PC-3 (cell line): ENCODE measurements at regions not wholly inside any gene's neighbourhood (a gene's known extent, or its start where the extent isn't known, plus 50 kb on each side); places are given as distances from the start of the nearest gene placed in this dataset.

Experiments used
- EZH2 ChIP-seq: fragments of 300-600 bp; sonication (generic); IDR thresholded peaks from one replicate; pipeline ENCODE4 v1.6.1; 2017; ENCODE audit warnings: antibody characterized with exemption, mild to moderate bottlenecking, low read length; ENCODE audit not compliant: unreplicated experiment
- EZH2phosphoT487 ChIP-seq: fragments of 300-600 bp; sonication (generic); IDR thresholded peaks from 2 replicates; pipeline ENCODE4 v1.6.1; 2018; ENCODE audit warnings: mild to moderate bottlenecking, antibody characterized with exemption, low read length, borderline replicate concordance
- TF ChIP-seq, protein P1 (sequence below): fragments of 300-600 bp; sonication (generic); conservative IDR thresholded peaks from 2 replicates; pipeline ENCODE4 v1.5.1; 2017; ENCODE audit warnings: antibody characterized with exemption, low read depth, mild to moderate bottlenecking, low read length

DNA sequence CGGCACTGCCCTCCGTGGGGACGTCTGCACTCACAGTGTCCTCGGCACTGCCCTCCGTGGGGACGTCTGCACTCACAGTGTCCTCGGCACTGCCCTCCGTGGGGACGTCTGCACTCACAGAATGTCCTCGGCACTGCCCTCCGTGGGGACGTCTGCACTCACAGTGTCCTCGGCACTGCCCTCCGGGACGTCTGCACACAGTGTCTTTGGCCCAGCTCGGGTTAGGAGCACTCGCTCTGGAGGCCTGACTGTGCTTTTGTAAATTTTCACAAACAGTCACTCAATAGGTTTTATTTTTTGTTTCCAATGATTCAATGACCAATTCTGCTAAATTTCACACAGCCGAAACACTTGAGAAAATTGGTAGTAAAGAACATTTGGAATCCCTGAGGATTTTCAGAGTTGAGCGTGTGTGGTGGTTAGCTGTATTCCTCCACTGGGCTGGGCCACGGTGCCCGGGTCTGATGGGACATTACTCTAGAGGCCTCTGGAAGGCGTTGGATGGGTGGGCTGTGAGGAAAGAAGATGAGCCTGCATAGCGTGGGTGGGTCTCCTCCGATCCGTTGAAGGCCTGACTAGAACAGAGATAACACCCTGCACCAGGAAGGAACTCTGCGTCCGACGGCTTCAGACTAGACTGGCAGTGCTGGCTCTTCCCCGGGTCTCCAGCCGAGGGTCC is 134.8 kb downstream of the RTP5 start:
- TF ChIP-seq EZH2 = no peak
- TF ChIP-seq, protein P1, sequence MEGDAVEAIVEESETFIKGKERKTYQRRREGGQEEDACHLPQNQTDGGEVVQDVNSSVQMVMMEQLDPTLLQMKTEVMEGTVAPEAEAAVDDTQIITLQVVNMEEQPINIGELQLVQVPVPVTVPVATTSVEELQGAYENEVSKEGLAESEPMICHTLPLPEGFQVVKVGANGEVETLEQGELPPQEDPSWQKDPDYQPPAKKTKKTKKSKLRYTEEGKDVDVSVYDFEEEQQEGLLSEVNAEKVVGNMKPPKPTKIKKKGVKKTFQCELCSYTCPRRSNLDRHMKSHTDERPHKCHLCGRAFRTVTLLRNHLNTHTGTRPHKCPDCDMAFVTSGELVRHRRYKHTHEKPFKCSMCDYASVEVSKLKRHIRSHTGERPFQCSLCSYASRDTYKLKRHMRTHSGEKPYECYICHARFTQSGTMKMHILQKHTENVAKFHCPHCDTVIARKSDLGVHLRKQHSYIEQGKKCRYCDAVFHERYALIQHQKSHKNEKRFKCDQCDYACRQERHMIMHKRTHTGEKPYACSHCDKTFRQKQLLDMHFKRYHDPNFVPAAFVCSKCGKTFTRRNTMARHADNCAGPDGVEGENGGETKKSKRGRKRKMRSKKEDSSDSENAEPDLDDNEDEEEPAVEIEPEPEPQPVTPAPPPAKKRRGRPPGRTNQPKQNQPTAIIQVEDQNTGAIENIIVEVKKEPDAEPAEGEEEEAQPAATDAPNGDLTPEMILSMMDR = no peak
- TF ChIP-seq EZH2phosphoT487 = no peak
